GM12874 (cell line): ENCODE measurements at regions not wholly inside any gene's neighbourhood (a gene's known extent, or its start where the extent isn't known, plus 50 kb on each side); places are given as distances from the start of the nearest gene placed in this dataset.

ENCODE experiments used
- TF ChIP-seq, protein P1 (sequence below): IDR thresholded peaks from 2 replicates; pipeline ENCODE4 v1.5.1; 2011; ENCODE audit warnings: low read depth, mild to moderate bottlenecking, control low read depth, low read length, moderate library complexity; ENCODE audit not compliant: insufficient read depth

GRCh38 chr3:178112134-178112533, 424.1 kb upstream of the KCNMB2 start:
- TF ChIP-seq, protein P1, sequence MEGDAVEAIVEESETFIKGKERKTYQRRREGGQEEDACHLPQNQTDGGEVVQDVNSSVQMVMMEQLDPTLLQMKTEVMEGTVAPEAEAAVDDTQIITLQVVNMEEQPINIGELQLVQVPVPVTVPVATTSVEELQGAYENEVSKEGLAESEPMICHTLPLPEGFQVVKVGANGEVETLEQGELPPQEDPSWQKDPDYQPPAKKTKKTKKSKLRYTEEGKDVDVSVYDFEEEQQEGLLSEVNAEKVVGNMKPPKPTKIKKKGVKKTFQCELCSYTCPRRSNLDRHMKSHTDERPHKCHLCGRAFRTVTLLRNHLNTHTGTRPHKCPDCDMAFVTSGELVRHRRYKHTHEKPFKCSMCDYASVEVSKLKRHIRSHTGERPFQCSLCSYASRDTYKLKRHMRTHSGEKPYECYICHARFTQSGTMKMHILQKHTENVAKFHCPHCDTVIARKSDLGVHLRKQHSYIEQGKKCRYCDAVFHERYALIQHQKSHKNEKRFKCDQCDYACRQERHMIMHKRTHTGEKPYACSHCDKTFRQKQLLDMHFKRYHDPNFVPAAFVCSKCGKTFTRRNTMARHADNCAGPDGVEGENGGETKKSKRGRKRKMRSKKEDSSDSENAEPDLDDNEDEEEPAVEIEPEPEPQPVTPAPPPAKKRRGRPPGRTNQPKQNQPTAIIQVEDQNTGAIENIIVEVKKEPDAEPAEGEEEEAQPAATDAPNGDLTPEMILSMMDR, result no peak

DNA sequence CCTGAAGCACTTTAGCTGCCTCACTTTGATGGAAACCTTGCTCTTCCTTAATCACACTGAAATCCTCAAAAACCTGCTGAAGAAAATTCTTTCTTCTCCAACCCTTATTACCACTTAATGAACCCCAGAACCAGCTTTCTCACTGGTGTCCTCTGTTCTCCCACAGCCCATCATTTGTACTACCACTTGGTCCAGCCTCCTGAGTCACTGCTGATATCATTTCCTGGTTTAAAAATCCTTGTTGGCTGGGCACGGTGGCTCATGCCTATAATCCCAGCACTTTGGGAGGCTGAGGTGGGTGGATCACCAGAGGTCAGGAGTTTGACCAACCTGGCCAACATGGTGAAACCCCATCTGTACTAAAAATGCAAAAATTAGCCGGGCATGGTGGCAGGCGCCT, 418.6 kb upstream of the KCNMB2 start:
- TF ChIP-seq, protein P1, result no peak

GRCh38 chr3:178120367-178120766, 415.9 kb upstream of the KCNMB2 start:
- TF ChIP-seq, protein P1, result no peak

DNA sequence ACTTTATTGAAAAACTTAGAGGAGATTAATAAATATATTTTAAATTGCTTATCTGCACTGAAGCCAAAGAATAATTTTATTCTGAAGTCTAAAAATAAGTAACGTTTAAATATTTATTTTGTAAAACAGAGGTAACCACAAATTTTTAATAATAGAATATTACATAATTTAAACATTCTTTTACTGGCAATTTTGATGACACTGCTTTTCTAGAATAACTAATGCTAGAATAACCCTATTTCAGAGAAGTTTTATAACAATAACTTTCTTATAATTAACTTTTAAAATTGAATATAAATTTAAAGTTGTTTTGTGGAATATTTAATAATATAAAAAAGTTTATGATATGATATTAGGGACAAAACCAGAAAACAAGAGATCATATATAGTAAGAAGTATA, 409.6 kb upstream of the KCNMB2 start:
- TF ChIP-seq, protein P1, result no peak

DNA sequence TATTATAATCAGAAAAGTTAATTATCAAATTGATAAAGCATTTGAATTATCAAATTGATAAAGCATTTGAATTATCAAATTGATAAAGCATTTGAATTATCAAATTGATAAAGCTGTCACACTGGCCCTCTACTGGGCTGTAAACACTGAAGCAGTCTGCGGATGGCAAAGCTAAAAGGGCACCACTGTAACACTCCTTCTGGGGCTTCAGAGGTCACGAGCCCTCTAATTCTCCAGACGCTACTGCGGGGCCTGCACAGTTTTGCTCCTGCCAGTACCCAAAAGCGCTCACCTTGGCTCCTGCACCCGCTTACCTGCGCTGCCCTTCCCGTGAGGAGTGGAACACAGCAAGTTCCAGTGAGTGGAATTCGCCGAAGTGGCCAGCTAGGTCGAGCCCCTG, 409.0 kb upstream of the KCNMB2 start:
- TF ChIP-seq, protein P1, result no peak

GRCh38 chr3:178129109-178129508, 407.1 kb upstream of the KCNMB2 start:
- TF ChIP-seq, protein P1, result no peak

DNA sequence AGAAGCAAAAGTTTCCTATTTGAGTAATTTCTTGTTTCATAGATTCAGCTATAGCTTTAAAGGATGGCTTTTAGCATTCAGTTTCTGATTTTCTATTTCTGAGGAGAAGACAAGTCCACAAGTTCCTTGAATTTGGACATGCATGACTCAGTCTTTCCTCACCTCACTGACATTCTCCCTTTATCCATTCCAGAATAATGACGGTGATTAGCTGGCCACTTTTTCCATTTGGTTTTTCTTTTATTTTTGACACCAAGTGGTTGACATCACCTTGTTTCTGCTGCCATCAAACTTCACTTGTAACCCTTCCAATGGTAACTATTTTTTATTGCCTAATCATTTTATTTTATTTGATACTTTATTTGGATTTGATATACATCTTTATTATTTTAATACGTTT, 404.4 kb upstream of the KCNMB2 start:
- TF ChIP-seq, protein P1, result no peak

GRCh38 chr3:178137206-178137605, 399.0 kb upstream of the KCNMB2 start:
- TF ChIP-seq, protein P1, result no peak
